GM12878 (cell line): ENCODE measurements at regions not wholly inside any gene's neighbourhood (a gene's known extent, or its start where the extent isn't known, plus 50 kb on each side); places are given as distances from the start of the nearest gene placed in this dataset.
A peak's percentile ranks its signal among the peaks of the same experiment; 100 is the strongest.

Source experiments
- ATAC-seq: fragments of 200-7000 bp; cut with Tn5 transposase; 3 replicates; pipeline ENCODE4 v1.9.1; 2020; ENCODE audit warnings: mild to moderate bottlenecking, moderate library complexity
- BruUV-seq: library from RNA; stranded (reverse); fragments of 400-500 nt; replicated peaks from 2 replicates; lab custom pipeline; 2021; lab: Mats Ljungman, UMichigan
- CTCF ChIA-PET: fragments of 300-600 bp; sonication (Branson Sonifier 250); formaldehyde crosslinking; extraction: SDS; loops from one replicate; lab custom pipeline; 2021; ENCODE audit warnings: inconsistent platforms; lab: Yijun Ruan, JAX
- POLR2A ChIA-PET: fragments of 350-600 bp; formaldehyde crosslinking; extraction: SDS; loops from one replicate; lab custom pipeline; 2021; ENCODE audit warnings: inconsistent platforms; lab: Charles Lee
- RAD21 ChIA-PET: fragments of 300-600 bp; sonication (Branson Sonifier 250); formaldehyde crosslinking; loops from one replicate; lab custom pipeline; 2023; ENCODE audit warnings: antibody characterized with exemption; ENCODE audit not compliant: unreplicated experiment; lab: Charles Lee
- SMC1A ChIA-PET: fragments of 300-600 bp; sonication (Branson Sonifier 250); formaldehyde crosslinking; loops from one replicate; lab custom pipeline; 2023; ENCODE audit not compliant: unreplicated experiment, uncharacterized antibody; lab: Charles Lee
- DNase-seq: peaks from one replicate; pipeline ENCODE4 v3.0.0-alpha.2; 2011; ENCODE audit warnings: low read depth, low spot score
- FAIRE-seq: peaks from 3 replicates; lab custom pipeline; 2011; peaks lifted over from hg19 to GRCh38; lab: Jason Lieb, UNC
- H2AFZ ChIP-seq: 2 replicates; pipeline ENCODE4 v1.6.0; 2011; ENCODE audit warnings: low read depth, low read length, control low read depth; ENCODE audit not compliant: control insufficient read depth
- H3K27ac ChIP-seq: 2 replicates; pipeline ENCODE4 v1.5.1; 2011; ENCODE audit warnings: control low read depth; ENCODE audit not compliant: control insufficient read depth, insufficient read depth
- H3K27me3 ChIP-seq, 2 experiments: replicated peaks in 1 of 2; 2 replicates each; pipeline versions ENCODE4 v1.6.0 to v1.6.1; 2011; ENCODE audit warnings: low read length in 1 of 2; ENCODE audit not compliant: control insufficient read depth in 2 of 2, insufficient read depth in 2 of 2
- H3K36me3 ChIP-seq, 2 experiments: 2 replicates each; pipeline ENCODE4 v1.5.1; 2011; ENCODE audit warnings: low read length in 1 of 2; ENCODE audit not compliant: control insufficient read depth in 2 of 2, insufficient read depth in 2 of 2
- H3K4me1 ChIP-seq: 2 replicates; pipeline ENCODE4 v1.6.1; 2011; ENCODE audit warnings: mild to moderate bottlenecking, low read length, moderate library complexity, mixed read lengths; ENCODE audit not compliant: control insufficient read depth, insufficient read depth
- H3K4me2 ChIP-seq: 2 replicates; pipeline ENCODE4 v1.6.0; 2011; ENCODE audit warnings: control low read depth; ENCODE audit not compliant: control insufficient read depth, insufficient read depth
- H3K4me3 ChIP-seq: fragments of 200-600 bp; sonication (generic); 2 replicates; pipeline ENCODE4 v1.5.1; 2016
- H3K79me2 ChIP-seq: 2 replicates; pipeline ENCODE4 v1.6.0; 2011; ENCODE audit warnings: low read length; ENCODE audit not compliant: control insufficient read depth, insufficient read depth
- H3K9ac ChIP-seq: 2 replicates; pipeline ENCODE4 v1.8.0; 2011; ENCODE audit warnings: low read length, control low read depth, mixed read lengths; ENCODE audit not compliant: control insufficient read depth, insufficient read depth
- H3K9me3 ChIP-seq: replicated peaks from 3 replicates; pipeline ENCODE4 v1.5.1; 2011; ENCODE audit warnings: mild to moderate bottlenecking, low read length; ENCODE audit not compliant: control insufficient read depth, insufficient read depth
- H4K20me1 ChIP-seq: 2 replicates; pipeline ENCODE4 v1.6.0; 2011; ENCODE audit not compliant: control insufficient read depth, insufficient read depth
- ATF2 ChIP-seq: IDR thresholded peaks from 2 replicates; pipeline ENCODE4 v1.6.1; 2012; ENCODE audit warnings: low read length, inconsistent platforms
- CEBPB ChIP-seq, 2 experiments: fragments of 150-350 bp in 1 of 2; IDR thresholded peaks; 2 replicates each; pipeline ENCODE4 v1.6.1; 2012 to 2014; ENCODE audit warnings: low read depth in 2 of 2, low read length in 2 of 2, borderline replicate concordance in 1 of 2, inconsistent platforms in 1 of 2
- CTCF ChIP-seq, 3 experiments: IDR thresholded peaks in 2 of 3; conservative IDR thresholded peaks in 1 of 3; 2 replicates each; pipeline ENCODE4 v1.5.1; 2011; ENCODE audit warnings: low read depth in 3 of 3, low read length in 3 of 3, mild to moderate bottlenecking in 3 of 3, control low read depth in 2 of 3, moderate library complexity in 2 of 3, inconsistent platforms in 1 of 3, mixed read lengths in 1 of 3; ENCODE audit not compliant: control insufficient read depth in 2 of 3, insufficient read depth in 1 of 3; ENCODE audit errors: extremely low read depth in 1 of 3
- JUNB ChIP-seq: IDR thresholded peaks from 2 replicates; pipeline ENCODE4 v1.6.1; 2016; ENCODE audit warnings: antibody characterized with exemption, mild to moderate bottlenecking
- KLF5 ChIP-seq: fragments of 450-650 bp; IDR thresholded peaks from 2 replicates; pipeline ENCODE4 v1.6.1; 2014; ENCODE audit warnings: mild to moderate bottlenecking; ENCODE audit not compliant: partially characterized antibody
- MYB ChIP-seq: fragments of 150-350 bp; IDR thresholded peaks from 2 replicates; pipeline ENCODE4 v1.6.1; 2014; ENCODE audit warnings: mild to moderate bottlenecking, low read depth, low read length, borderline replicate concordance
- RFX5 ChIP-seq: IDR thresholded peaks from 2 replicates; pipeline ENCODE4 v1.6.1; 2011; ENCODE audit warnings: low read depth, low read length, improper control_type of control experiment
- ZBTB4 ChIP-seq: fragments of 450-650 bp; formaldehyde crosslinking; IDR thresholded peaks from 2 replicates; pipeline ENCODE4 v1.4.0; 2022; ENCODE audit warnings: mild to moderate bottlenecking, moderate library complexity
- ZBTB40 ChIP-seq: fragments of 450-650 bp; IDR thresholded peaks from 2 replicates; pipeline ENCODE4 v1.6.1; 2016; ENCODE audit warnings: mild to moderate bottlenecking, moderate library complexity, borderline replicate concordance
- WGBS: methylation state at CpG from one replicate; pipeline ENCODE4 v1.1.6; 2016; ENCODE audit warnings: low lambda C conversion rate; ENCODE audit not compliant: insufficient replicate concordance, insufficient coverage; ENCODE audit errors: missing lambda C conversion rate; 5-methylcytosine and 5-hydroxymethylcytosine counted together
- in situ Hi-C: fragments of 300-500 bp; cut with MboI; formaldehyde crosslinking; loops from 9 replicates; pipeline ENCODE4 v1.14.3; 2018; ENCODE audit warnings: mixed read lengths
- intact Hi-C: fragments of 100-400 bp; cut with micrococcal nuclease; formaldehyde crosslinking; loops from one replicate; pipeline ENCODE4 v1.14.2; 2022; ENCODE audit not compliant: unreplicated experiment

GRCh38 chr17:5706577-5707210 lies 122.4 kb upstream of the NLRP1 start (continued):
- TF ChIP-seq CTCF (IDR thresholded peaks at IDR 0.05 in 2 of 3, conservative IDR thresholded peaks at IDR 0.05 in 1 of 3; ENCODE audit: control insufficient read depth in 2 of 3, extremely low read depth in 1 of 3, insufficient read depth in 1 of 3, low read depth in 3 of 3, low read length in 3 of 3) = peak; percentile 82 to 92 (median 87)

- H3K9ac ChIP-seq = no peak overlapping the region
- H3K4me2 ChIP-seq = no peak overlapping the region
- intact Hi-C loops = loop anchor here (1.0 to 5.0 kb wide), 2 partner anchors 120 to 715 kb away; no protein-coding TSS in a partner anchor
- ChIA-PET CTCF (interaction anchor here (1.2 to 5.7 kb wide), 5 partner anchors 114 to 717 kb away, joined by 3 to 50 read pairs (median 7); partner anchors contain the start of gene NLRP1), POLR2A (no interaction called here), SMC1A (interaction anchor here (1.2 to 1.5 kb wide), 2 partner anchors 115 to 120 kb away, joined by 4 to 5 read pairs; no protein-coding TSS in a partner anchor), RAD21 (interaction anchor here (0.7 to 0.9 kb wide), 2 partner anchors 120 to 123 kb away, joined by 3 read pairs; partner anchors contain the start of gene NLRP1)
- H3K79me2 ChIP-seq = no peaks in the 10 kb centered on the region
- no peaks in the 10 kb centered on the region; the same call in 1 of the 3 replicates for H3K9me3 ChIP-seq
- H3K36me3 ChIP-seq = no peaks in the 10 kb centered on the region
- ATAC-seq (no peak), DNase-seq (no peak), FAIRE-seq (no peak)
- no peak overlapping the region for H3K27ac ChIP-seq
- 50% methylated on average over 5 of the region's 5 CpGs for WGBS
- H3K27me3 ChIP-seq = peaks cover 2 to 4% of the 10 kb centered on the region in 2 experiments; a peak in 3 of 4 replicates
- H4K20me1 ChIP-seq = no peaks in the 10 kb centered on the region
- no TSS peak for BruUV-seq
- H3K4me1 ChIP-seq = no peaks in the 10 kb centered on the region
- no peak overlapping the region for H3K4me3 ChIP-seq
- in situ Hi-C loops = loop anchor here (25.0 kb wide), 1 partner anchor 705 kb away; no protein-coding TSS in a partner anchor
- H2AFZ ChIP-seq = no peak overlapping the region
- TF ChIP-seq ZBTB40 (no peak), CEBPB (IDR thresholded peaks at IDR 0.05; ENCODE audit: borderline replicate concordance in 1 of 2, low read depth in 2 of 2, low read length in 2 of 2) (no peak), KLF5 (no peak), RFX5 (no peak), ZBTB4 (CRISPR knock-in tag) (no peak), MYB (no peak), JUNB (no peak), ATF2 (no peak)
Measured at GRCh38 chr17:5707482-5707881, 123.2 kb upstream of the NLRP1 start.
